PFSK-1 (cell line): ENCODE measurements at regions not wholly inside any gene's neighbourhood (a gene's known extent, or its start where the extent isn't known, plus 50 kb on each side); places are given as distances from the start of the nearest gene placed in this dataset.

Experiments
- POLR2AphosphoS5 ChIP-seq: IDR thresholded peaks from 2 replicates; pipeline ENCODE4 v1.6.1; 2012; ENCODE audit warnings: low read depth, mild to moderate bottlenecking, control low read depth, low read length, moderate library complexity
- SIN3A ChIP-seq: IDR thresholded peaks from 2 replicates; pipeline ENCODE4 v1.6.1; 2012; ENCODE audit warnings: mild to moderate bottlenecking, low read length, moderate library complexity, borderline replicate concordance; ENCODE audit not compliant: insufficient read depth
- TAF1 ChIP-seq: IDR thresholded peaks from 2 replicates; pipeline ENCODE4 v1.6.1; 2012; ENCODE audit warnings: low read length, control low read depth, borderline replicate concordance; ENCODE audit not compliant: insufficient read depth

DNA sequence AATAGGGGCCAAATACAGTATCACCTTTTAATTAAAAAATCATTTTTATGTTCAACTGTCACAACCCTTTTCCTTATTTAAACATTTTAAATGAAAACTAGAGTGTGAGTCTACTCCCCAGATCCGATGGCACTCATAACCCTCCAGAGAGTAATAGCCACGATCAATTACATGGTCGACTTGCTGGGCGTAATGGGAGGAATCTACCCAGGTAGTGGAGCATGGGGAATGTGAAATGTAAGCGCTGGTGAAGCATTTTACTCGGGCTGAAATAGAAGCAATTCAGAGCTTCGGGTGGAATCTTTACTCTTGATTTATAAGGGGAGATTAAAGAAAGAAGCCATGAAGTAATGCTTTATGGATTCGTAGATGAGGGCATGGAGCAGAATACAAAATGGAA lies 321.9 kb downstream of the ACTR3B start:
- TF ChIP-seq POLR2AphosphoS5 (no peak), SIN3A (no peak), TAF1 (no peak)
